SK-N-SH (cell line): ENCODE measurements at regions not wholly inside any gene's neighbourhood (a gene's known extent, or its start where the extent isn't known, plus 50 kb on each side); places are given as distances from the start of the nearest gene placed in this dataset.

Experiments
- CTCF ChIA-PET: fragments of 300-600, 350-600 bp; formaldehyde crosslinking; extraction: SDS; loops from one replicate; lab custom pipeline; 2021; lab: Yijun Ruan, JAX
- POLR2A ChIA-PET: fragments of 350-600 bp; sonication (Branson Sonifier 250); formaldehyde crosslinking; extraction: SDS; loops from one replicate; lab custom pipeline; 2020; ENCODE audit warnings: antibody characterized with exemption, inconsistent platforms; lab: Yijun Ruan, JAX
- DNase-seq: peaks from one replicate; pipeline ENCODE4 v3.0.0; 2012
- H2AFZ ChIP-seq: fragments of 200-600 bp; sonication (generic); 2 replicates; pipeline ENCODE4 v1.8.1; 2016; ENCODE audit warnings: antibody characterized with exemption, mild to moderate bottlenecking, low read depth
- H3F3A ChIP-seq: fragments of 200-600 bp; sonication (generic); replicated peaks from 2 replicates; pipeline ENCODE3; 2016; ENCODE audit warnings: antibody characterized with exemption, mild to moderate bottlenecking; ENCODE audit not compliant: insufficient read depth
- H3K27ac ChIP-seq, 2 experiments: fragments of 200-500 bp in 1 of 2; fragments of 200-600 bp in 1 of 2; sonication (Bioruptor generic) in 1 of 2; sonication (generic), shearing (Covaris generic) in 1 of 2; 2 replicates each; pipeline versions ENCODE4 v1.5.1 to v1.6.1; 2014 to 2016; ENCODE audit warnings: low read depth in 2 of 2, inconsistent platforms in 1 of 2, low read length in 1 of 2, mild to moderate bottlenecking in 1 of 2, mixed read lengths in 1 of 2
- H3K27me3 ChIP-seq: fragments of 200-600 bp; sonication (generic), shearing (Covaris generic); 2 replicates; pipeline ENCODE4 v1.6.1; 2016; ENCODE audit warnings: mixed run types; ENCODE audit not compliant: insufficient read depth
- H3K36me3 ChIP-seq, 2 experiments: fragments of 200-500 bp in 1 of 2; fragments of 200-600 bp in 1 of 2; sonication (Bioruptor generic) in 1 of 2; sonication (generic) in 1 of 2; replicated peaks in 1 of 2; 2 replicates each; pipeline versions ENCODE3 to v1.5.1; 2014 to 2016; ENCODE audit warnings: low read length in 1 of 2, mild to moderate bottlenecking in 1 of 2; ENCODE audit not compliant: insufficient read depth in 2 of 2, control insufficient read depth in 1 of 2
- H3K4me1 ChIP-seq, 2 experiments: fragments of 200-500 bp in 1 of 2; fragments of 200-600 bp in 1 of 2; sonication (Bioruptor generic) in 1 of 2; sonication (generic), shearing (Covaris generic) in 1 of 2; 2 replicates each; pipeline versions ENCODE4 v1.5.1 to v1.6.1; 2014 to 2016; ENCODE audit warnings: low read depth in 1 of 2, low read length in 1 of 2, mixed run types in 1 of 2; ENCODE audit not compliant: insufficient read depth in 2 of 2, control insufficient read depth in 1 of 2
- H3K4me2 ChIP-seq: fragments of 200-600 bp; sonication (generic), shearing (Covaris generic); 2 replicates; pipeline ENCODE4 v1.6.1; 2017; ENCODE audit warnings: mixed run types
- H3K4me3 ChIP-seq, 2 experiments: fragments of 200-500 bp in 1 of 2; fragments of 200-600 bp in 1 of 2; sonication (Bioruptor generic) in 1 of 2; sonication (generic), shearing (Covaris generic) in 1 of 2; 2 replicates each; pipeline versions ENCODE4 v1.5.1 to v1.8.1; 2014 to 2016; ENCODE audit warnings: low read depth in 2 of 2, inconsistent platforms in 1 of 2, low read length in 1 of 2, mild to moderate bottlenecking in 1 of 2, mixed read lengths in 1 of 2, moderate library complexity in 1 of 2
- H3K79me2 ChIP-seq: fragments of 200-600 bp; sonication (generic); 2 replicates; pipeline ENCODE4 v1.8.1; 2017; ENCODE audit warnings: mild to moderate bottlenecking; ENCODE audit not compliant: insufficient read depth
- H3K9ac ChIP-seq: fragments of 200-600 bp; sonication (generic); 2 replicates; pipeline ENCODE4 v1.6.1; 2017; ENCODE audit warnings: mixed run types
- H3K9me2 ChIP-seq: fragments of 200-600 bp; sonication (generic); 2 replicates; pipeline ENCODE4 v1.6.1; 2017; ENCODE audit warnings: mixed run types
- H3K9me3 ChIP-seq: fragments of 200-600 bp; sonication (generic); 2 replicates; pipeline ENCODE4 v1.6.1; 2017; ENCODE audit warnings: mixed run types, mild to moderate bottlenecking, moderate library complexity
- H4K20me1 ChIP-seq: fragments of 200-600 bp; sonication (generic); 2 replicates; pipeline ENCODE4 v1.6.1; 2017; ENCODE audit warnings: mild to moderate bottlenecking, mixed run types; ENCODE audit not compliant: insufficient read depth
- CHD2 ChIP-seq: fragments of 150-350 bp; IDR thresholded peaks from 2 replicates; pipeline ENCODE4 v1.6.1; 2018; ENCODE audit warnings: low read length; ENCODE audit not compliant: partially characterized antibody
- EP300 ChIP-seq, 2 experiments: IDR thresholded peaks; 2 replicates each; pipeline versions ENCODE4 v1.4.0 to v1.6.1; 2012; ENCODE audit warnings: borderline replicate concordance in 1 of 2, low read depth in 1 of 2, low read length in 1 of 2
- FOSL2 ChIP-seq: IDR thresholded peaks from 2 replicates; pipeline ENCODE4 v1.4.0; 2012; ENCODE audit warnings: low read depth, mild to moderate bottlenecking, moderate library complexity, borderline replicate concordance
- FOXJ3 ChIP-seq: sonication (generic); formaldehyde crosslinking; IDR thresholded peaks from 2 replicates; pipeline ENCODE4 v1.5.1; 2020; ENCODE audit warnings: mild to moderate bottlenecking, missing genetic modification reagents
- GABPA ChIP-seq: IDR thresholded peaks from 2 replicates; pipeline ENCODE4 v1.4.0; 2012; ENCODE audit warnings: low read depth, mild to moderate bottlenecking
- GATA2 ChIP-seq: sonication (generic); formaldehyde crosslinking; IDR thresholded peaks from 2 replicates; pipeline ENCODE4 v1.5.0; 2020; ENCODE audit warnings: mild to moderate bottlenecking, missing genetic modification reagents
- MXI1 ChIP-seq: IDR thresholded peaks from 2 replicates; pipeline ENCODE4 v1.6.1; 2012; ENCODE audit warnings: mild to moderate bottlenecking, low read depth, low read length, improper control_type of control experiment
- NRF1 ChIP-seq: IDR thresholded peaks from 2 replicates; pipeline ENCODE4 v1.6.1; 2012; ENCODE audit warnings: low read depth, mild to moderate bottlenecking, low read length
- POLR2AphosphoS5 ChIP-seq: IDR thresholded peaks from 2 replicates; pipeline ENCODE4 v1.6.1; 2012; ENCODE audit warnings: low read depth, low read length
- RAD21 ChIP-seq: IDR thresholded peaks from 2 replicates; pipeline ENCODE4 v1.6.1; 2012; ENCODE audit warnings: mild to moderate bottlenecking, low read length
- RCOR1 ChIP-seq: fragments of 150-350 bp; IDR thresholded peaks from 2 replicates; pipeline ENCODE4 v1.6.1; 2017; ENCODE audit warnings: antibody characterized with exemption, low read length
- RFX5 ChIP-seq: IDR thresholded peaks from 2 replicates; pipeline ENCODE4 v1.6.1; 2012; ENCODE audit warnings: mild to moderate bottlenecking, improper control_type of control experiment, low read length
- RXRA ChIP-seq: IDR thresholded peaks from 2 replicates; pipeline ENCODE4 v1.4.0; 2012; ENCODE audit warnings: low read depth, mild to moderate bottlenecking, borderline replicate concordance
- SIN3A ChIP-seq: IDR thresholded peaks from 2 replicates; pipeline ENCODE4 v1.6.1; 2012; ENCODE audit warnings: low read depth, mild to moderate bottlenecking, low read length, moderate library complexity, borderline replicate concordance
- SMC3 ChIP-seq: IDR thresholded peaks from 2 replicates; pipeline ENCODE4 v1.6.1; 2012; ENCODE audit warnings: low read depth, low read length, improper control_type of control experiment
- TAF1 ChIP-seq: IDR thresholded peaks from 2 replicates; pipeline ENCODE4 v1.6.1; 2012; ENCODE audit warnings: low read depth, mild to moderate bottlenecking, low read length, moderate library complexity, borderline replicate concordance
- TCF12 ChIP-seq: IDR thresholded peaks from 2 replicates; pipeline ENCODE4 v1.4.0; 2012
- WGBS: methylation state at CpG from one replicate; pipeline ENCODE4 v1.1.6; 2017; ENCODE audit warnings: low lambda C conversion rate; 5-methylcytosine and 5-hydroxymethylcytosine counted together
- TF ChIP-seq, protein P1 (sequence below): IDR thresholded peaks from 2 replicates; pipeline ENCODE4 v1.4.0; 2012; ENCODE audit warnings: low read depth
- TF ChIP-seq, protein P2 (sequence below): fragments of 200-600 bp; sonication (generic); IDR thresholded peaks from 2 replicates; pipeline ENCODE4 v1.6.1; 2017; ENCODE audit warnings: antibody characterized with exemption, mild to moderate bottlenecking, moderate library complexity
- TF ChIP-seq, protein P3 (sequence below): fragments of 150-350 bp; IDR thresholded peaks from 2 replicates; pipeline ENCODE4 v1.6.1; 2016; ENCODE audit warnings: mild to moderate bottlenecking, low read depth, low read length
- TF ChIP-seq, protein P4 (sequence below): IDR thresholded peaks from 2 replicates; pipeline ENCODE4; 2012

DNA sequence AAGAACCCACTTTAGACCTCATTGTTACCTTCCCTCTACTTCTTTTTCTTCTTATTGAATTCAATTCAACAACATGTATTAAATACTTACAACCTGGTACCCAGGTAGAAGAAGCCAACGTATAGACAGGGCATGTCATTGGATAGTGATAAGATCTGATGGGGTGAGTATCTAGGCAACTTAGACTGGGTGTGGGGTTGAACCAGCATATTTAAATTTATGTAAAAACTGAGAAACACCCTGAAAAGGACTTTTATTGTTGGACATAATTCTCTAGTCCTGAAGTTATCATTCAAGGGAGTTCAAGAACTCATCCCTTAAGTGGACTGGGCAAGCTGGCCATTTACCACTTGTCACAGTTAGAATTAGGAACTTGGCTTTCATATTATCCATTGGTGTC, 139.2 kb downstream of the ZIC5 start:
- 75% methylated on average over 1 of the region's 1 CpG for WGBS
- H3K9me2 ChIP-seq: no peaks in the 10 kb centered on the region
- H4K20me1 ChIP-seq: no peaks in the 10 kb centered on the region
- no peaks in the 10 kb centered on the region for H3K4me1 ChIP-seq
- H3K36me3 ChIP-seq: no peaks in the 10 kb centered on the region
- CTCF ChIA-PET: no interaction called here
- H3K79me2 ChIP-seq: no peaks in the 10 kb centered on the region
- no peak overlapping the region for H3K4me3 ChIP-seq
- H3K27me3 ChIP-seq: no peaks in the 10 kb centered on the region
- H3K4me2 ChIP-seq: no peak overlapping the region
- TF ChIP-seq TCF12: no peak
- no peak for TF ChIP-seq GABPA
- TF ChIP-seq, protein P1, sequence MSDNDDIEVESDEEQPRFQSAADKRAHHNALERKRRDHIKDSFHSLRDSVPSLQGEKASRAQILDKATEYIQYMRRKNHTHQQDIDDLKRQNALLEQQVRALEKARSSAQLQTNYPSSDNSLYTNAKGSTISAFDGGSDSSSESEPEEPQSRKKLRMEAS: no peak
- no peak for TF ChIP-seq MXI1
- no peak for DNase-seq
- H3F3A ChIP-seq: no peaks in the 10 kb centered on the region
- no peak overlapping the region for H2AFZ ChIP-seq
- POLR2A ChIA-PET: no interaction called here
- H3K9ac ChIP-seq: no peak overlapping the region
- no peak overlapping the region for H3K27ac ChIP-seq
- H3K9me3 ChIP-seq: no peaks in the 10 kb centered on the region

DNA sequence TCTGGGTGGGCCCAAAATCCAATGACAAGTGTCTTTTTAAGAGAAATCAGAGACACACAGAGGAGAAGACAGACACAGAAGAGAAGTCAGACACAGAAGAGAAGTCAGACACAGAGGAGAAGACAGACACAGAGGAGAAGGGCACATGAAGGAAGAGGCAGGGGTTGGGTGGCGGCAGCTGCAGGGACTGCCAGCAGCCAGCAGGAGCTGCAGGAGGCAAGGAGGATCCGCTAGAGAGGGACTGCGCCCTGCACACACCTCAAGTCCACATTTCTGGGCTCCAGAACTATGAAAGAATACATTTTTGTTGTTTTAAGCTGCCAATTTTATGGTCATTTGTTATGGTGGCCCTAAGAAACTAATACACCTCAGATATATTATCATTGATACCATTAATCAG, 140.6 kb downstream of the ZIC5 start:
- DNase-seq: no peak

More for the DNA sequence above, 140.6 kb downstream of the ZIC5 start:
- H3K9ac ChIP-seq: no peak overlapping the region
- H3F3A ChIP-seq: no peaks in the 10 kb centered on the region
- CTCF ChIA-PET: interaction anchor here (1.0 kb wide), 1 partner anchor 69 kb away, joined by 3 read pairs; no protein-coding TSS in a partner anchor
- H3K4me2 ChIP-seq: no peak overlapping the region
- no peak overlapping the region for H2AFZ ChIP-seq
- no peaks in the 10 kb centered on the region for H3K36me3 ChIP-seq
- H3K9me2 ChIP-seq: no peaks in the 10 kb centered on the region
- no peaks in the 10 kb centered on the region for H3K9me3 ChIP-seq
- POLR2A ChIA-PET: no interaction called here
- H3K4me1 ChIP-seq: no peaks in the 10 kb centered on the region
- 59% methylated on average over 3 of the region's 3 CpGs for WGBS
- no peak overlapping the region for H3K27ac ChIP-seq
- no peak overlapping the region for H3K4me3 ChIP-seq
- H4K20me1 ChIP-seq: no peaks in the 10 kb centered on the region
- no peaks in the 10 kb centered on the region for H3K27me3 ChIP-seq
- H3K79me2 ChIP-seq: no peaks in the 10 kb centered on the region
- TF ChIP-seq NRF1: no peak
- TF ChIP-seq RCOR1: no peak
- no peak for TF ChIP-seq FOSL2
- TF ChIP-seq, protein P2, sequence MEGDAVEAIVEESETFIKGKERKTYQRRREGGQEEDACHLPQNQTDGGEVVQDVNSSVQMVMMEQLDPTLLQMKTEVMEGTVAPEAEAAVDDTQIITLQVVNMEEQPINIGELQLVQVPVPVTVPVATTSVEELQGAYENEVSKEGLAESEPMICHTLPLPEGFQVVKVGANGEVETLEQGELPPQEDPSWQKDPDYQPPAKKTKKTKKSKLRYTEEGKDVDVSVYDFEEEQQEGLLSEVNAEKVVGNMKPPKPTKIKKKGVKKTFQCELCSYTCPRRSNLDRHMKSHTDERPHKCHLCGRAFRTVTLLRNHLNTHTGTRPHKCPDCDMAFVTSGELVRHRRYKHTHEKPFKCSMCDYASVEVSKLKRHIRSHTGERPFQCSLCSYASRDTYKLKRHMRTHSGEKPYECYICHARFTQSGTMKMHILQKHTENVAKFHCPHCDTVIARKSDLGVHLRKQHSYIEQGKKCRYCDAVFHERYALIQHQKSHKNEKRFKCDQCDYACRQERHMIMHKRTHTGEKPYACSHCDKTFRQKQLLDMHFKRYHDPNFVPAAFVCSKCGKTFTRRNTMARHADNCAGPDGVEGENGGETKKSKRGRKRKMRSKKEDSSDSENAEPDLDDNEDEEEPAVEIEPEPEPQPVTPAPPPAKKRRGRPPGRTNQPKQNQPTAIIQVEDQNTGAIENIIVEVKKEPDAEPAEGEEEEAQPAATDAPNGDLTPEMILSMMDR: no peak
- TF ChIP-seq FOXJ3 (CRISPR knock-in tag): no peak
- no peak for TF ChIP-seq RAD21
- TF ChIP-seq, protein P1: no peak
- no peak for TF ChIP-seq RFX5
- TF ChIP-seq, protein P3, sequence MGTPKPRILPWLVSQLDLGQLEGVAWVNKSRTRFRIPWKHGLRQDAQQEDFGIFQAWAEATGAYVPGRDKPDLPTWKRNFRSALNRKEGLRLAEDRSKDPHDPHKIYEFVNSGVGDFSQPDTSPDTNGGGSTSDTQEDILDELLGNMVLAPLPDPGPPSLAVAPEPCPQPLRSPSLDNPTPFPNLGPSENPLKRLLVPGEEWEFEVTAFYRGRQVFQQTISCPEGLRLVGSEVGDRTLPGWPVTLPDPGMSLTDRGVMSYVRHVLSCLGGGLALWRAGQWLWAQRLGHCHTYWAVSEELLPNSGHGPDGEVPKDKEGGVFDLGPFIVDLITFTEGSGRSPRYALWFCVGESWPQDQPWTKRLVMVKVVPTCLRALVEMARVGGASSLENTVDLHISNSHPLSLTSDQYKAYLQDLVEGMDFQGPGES: no peak
- no peak for TF ChIP-seq RXRA
- TF ChIP-seq SIN3A: no peak
- TF ChIP-seq CHD2: no peak
- TF ChIP-seq TAF1: no peak
- no peak for TF ChIP-seq POLR2AphosphoS5
- TF ChIP-seq GATA2 (CRISPR knock-in tag): no peak
- no peak for TF ChIP-seq SMC3
- no peak for TF ChIP-seq EP300 (IDR thresholded peaks at IDR 0.05; ENCODE audit: borderline replicate concordance in 1 of 2, low read depth in 1 of 2, low read length in 1 of 2)
- TF ChIP-seq, protein P4, sequence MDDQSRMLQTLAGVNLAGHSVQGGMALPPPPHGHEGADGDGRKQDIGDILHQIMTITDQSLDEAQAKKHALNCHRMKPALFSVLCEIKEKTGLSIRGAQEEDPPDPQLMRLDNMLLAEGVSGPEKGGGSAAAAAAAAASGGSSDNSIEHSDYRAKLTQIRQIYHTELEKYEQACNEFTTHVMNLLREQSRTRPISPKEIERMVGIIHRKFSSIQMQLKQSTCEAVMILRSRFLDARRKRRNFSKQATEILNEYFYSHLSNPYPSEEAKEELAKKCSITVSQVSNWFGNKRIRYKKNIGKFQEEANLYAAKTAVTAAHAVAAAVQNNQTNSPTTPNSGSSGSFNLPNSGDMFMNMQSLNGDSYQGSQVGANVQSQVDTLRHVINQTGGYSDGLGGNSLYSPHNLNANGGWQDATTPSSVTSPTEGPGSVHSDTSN: no peak
- TF ChIP-seq, all 33 proteins: peak for 0
